GM23338 (cell line): ENCODE measurements at regions not wholly inside any gene's neighbourhood (a gene's known extent, or its start where the extent isn't known, plus 50 kb on each side); places are given as distances from the start of the nearest gene placed in this dataset.

Source experiments
- CREB1 ChIP-seq: fragments of 250-450 bp; sonication (Bioruptor Pico); IDR thresholded peaks from 2 replicates; pipeline ENCODE4 v1.5.0; 2020; ENCODE audit warnings: low read depth, mild to moderate bottlenecking, moderate library complexity
- CTCF ChIP-seq, 2 experiments: fragments of 200-600 bp in 1 of 2; sonication (generic) in 1 of 2; conservative IDR thresholded peaks; 2 replicates each; pipeline versions ENCODE4 v1.5.1 to v1.6.1; 2016 to 2017; ENCODE audit warnings: antibody characterized with exemption in 2 of 2, low read depth in 2 of 2, mild to moderate bottlenecking in 2 of 2, moderate library complexity in 1 of 2
- EZH2 ChIP-seq: fragments of 200-600 bp; sonication (generic); IDR thresholded peaks from one replicate; pipeline ENCODE4 v1.8.0; 2017; ENCODE audit warnings: antibody characterized with exemption, mild to moderate bottlenecking, low read depth; ENCODE audit not compliant: unreplicated experiment
- JUNB ChIP-seq: IDR thresholded peaks from one replicate; pipeline ENCODE4 v1.6.1; 2016; ENCODE audit warnings: antibody characterized with exemption; ENCODE audit not compliant: unreplicated experiment
- NANOG ChIP-seq: IDR thresholded peaks from 2 replicates; pipeline ENCODE4 v1.6.1; 2016; ENCODE audit warnings: antibody characterized with exemption, borderline replicate concordance
- POLR2AphosphoS5 ChIP-seq: IDR thresholded peaks from 2 replicates; pipeline ENCODE4 v1.6.1; 2016; ENCODE audit warnings: antibody characterized with exemption, low read depth
- REST ChIP-seq: IDR thresholded peaks from one replicate; pipeline ENCODE4 v1.6.1; 2018; ENCODE audit warnings: antibody characterized with exemption; ENCODE audit not compliant: unreplicated experiment
- STAT1 ChIP-seq: IDR thresholded peaks from one replicate; pipeline ENCODE4 v1.6.1; 2016; ENCODE audit warnings: antibody characterized with exemption; ENCODE audit not compliant: unreplicated experiment

- TF ChIP-seq POLR2AphosphoS5 (no peak), CTCF (conservative IDR thresholded peaks at IDR 0.05; ENCODE audit: low read depth in 2 of 2) (no peak), REST (no peak), STAT1 (no peak), EZH2 (no peak), NANOG (no peak), JUNB (no peak), CREB1 (CRISPR knock-in tag) (no peak)
Observed at GRCh38 chr11:7154881-7155361, 66.1 kb downstream of the RBMXL2 start.
